Pulmonary artery endothelial cell (primary cell): ENCODE measurements at regions not wholly inside any gene's neighbourhood (a gene's known extent, or its start where the extent isn't known, plus 50 kb on each side); places are given as distances from the start of the nearest gene placed in this dataset.

Source experiments
- DNase-seq: peaks from one replicate; pipeline ENCODE4 v3.0.0-alpha.2; 2011; ENCODE audit warnings: low read depth, low spot score

DNA sequence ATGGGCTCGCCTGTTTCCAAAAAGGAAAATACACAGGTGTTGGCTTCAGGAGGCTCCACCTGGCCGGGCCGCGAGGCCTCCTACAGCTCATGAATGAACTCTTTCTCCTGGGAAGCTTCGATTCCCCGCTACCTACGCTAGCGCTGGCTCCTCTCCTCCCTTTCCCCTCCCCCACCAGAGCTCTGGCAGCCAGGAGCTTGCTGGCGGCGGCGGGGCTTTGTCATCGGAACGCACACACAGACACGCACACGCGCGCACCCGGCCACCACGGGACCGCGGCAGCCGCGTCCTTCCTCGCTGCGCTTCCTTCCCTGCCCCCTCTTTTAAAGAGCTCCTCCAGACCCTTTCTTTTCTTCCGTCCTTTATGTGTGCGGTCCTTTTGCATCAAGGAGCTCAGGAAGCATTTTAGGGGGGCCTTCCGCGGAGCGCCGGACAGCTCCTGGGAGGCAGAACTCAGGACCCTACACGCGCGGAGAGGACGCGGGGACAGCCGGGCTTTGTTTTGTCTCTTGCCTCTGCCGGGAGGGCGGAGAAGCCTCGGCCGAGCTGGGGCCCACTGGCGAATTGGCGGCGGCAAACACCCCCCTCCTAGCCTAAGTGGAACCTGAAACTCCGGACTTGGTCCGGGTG, 70.2 kb upstream of the BCOR start:
- DNase-seq = no peak

DNA sequence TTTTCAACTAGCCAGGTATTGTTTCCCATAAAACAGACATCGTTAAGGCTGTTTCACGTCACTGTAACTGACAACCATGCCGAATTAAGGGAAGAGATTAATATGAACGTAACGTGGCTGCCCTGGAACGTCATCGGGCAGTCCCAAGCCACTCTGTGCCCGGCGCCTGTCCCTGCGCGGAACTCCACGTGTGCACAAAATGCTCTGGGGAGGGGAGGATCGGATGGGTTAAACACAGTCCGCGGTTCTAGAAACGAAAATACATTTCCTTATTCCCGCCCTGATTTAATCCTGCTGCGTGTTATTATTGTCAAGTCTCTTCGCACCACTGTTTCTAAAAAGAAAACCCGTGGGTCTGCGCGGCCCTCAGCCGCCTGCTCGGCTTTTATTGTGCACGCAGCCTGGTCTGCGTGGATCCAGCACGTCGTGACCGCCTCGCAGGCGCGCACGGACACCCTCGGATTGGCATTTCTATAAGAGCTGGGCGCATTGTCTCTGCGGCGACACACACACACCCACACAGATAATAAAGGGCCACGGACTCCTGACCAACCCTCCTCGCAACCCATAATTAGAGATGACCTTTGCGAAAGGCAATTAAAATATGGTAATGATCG, 69.6 kb upstream of the BCOR start:
- DNase-seq = no peak

DNA sequence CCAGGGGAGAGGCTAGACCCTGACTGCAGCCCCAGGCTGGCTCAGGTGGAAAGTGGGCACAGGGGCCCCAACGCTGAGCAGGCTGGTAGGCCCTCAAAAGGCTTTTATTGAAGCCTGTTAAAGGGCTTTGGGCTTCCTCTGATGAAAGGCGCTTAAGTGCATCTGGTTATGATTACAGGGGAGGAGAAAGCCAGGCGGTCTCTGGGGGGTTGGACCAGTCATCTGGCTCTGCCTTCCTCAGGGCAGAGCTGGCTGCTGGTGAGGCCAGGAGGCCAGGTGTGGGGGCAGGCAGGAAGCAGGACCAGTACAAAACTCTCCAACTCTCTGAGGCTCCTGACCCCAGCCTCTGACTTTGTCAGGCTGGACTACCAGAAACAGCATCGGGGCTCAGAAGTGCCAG, 68.8 kb upstream of the BCOR start:
- no peak for DNase-seq

DNA sequence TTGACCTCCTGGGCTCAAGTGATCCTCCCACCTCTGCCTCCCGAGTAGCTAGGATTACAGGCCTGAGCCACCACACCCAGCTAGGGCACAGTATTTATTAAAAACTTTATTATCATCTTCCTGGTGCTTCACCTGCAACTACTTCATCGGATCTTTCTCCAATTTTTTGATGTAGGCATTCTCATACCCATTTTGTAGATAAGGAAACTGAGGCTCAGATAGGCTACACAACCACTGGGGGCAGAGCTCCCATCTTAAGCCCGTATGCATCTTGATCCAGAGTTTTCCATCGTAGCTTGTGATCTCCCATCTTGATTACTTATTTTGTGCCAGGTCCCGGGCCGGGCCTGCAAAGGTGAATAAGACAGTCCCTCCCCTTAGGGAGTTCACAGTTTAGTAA, 68.1 kb upstream of the BCOR start:
- DNase-seq = no peak

DNA sequence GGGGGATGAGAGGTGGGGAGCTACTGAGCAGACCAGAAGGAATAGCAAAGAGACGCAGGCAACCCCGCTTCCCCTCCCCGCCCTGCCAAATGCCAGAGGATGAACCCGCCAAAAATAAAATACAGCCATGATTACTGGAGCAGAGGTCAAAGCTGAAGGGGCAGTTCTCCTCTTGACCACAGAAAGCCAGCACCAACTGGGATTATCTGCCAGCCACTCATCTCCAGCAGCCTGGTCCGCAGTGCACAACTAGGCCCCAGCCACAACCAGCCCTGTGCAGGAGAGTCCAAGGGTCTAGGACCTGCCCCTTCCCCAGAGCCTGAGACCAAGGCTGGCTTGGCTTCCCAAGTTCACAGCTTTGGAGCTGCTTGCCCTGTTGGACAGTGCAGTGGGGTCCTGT, 67.4 kb upstream of the BCOR start:
- no peak for DNase-seq

DNA sequence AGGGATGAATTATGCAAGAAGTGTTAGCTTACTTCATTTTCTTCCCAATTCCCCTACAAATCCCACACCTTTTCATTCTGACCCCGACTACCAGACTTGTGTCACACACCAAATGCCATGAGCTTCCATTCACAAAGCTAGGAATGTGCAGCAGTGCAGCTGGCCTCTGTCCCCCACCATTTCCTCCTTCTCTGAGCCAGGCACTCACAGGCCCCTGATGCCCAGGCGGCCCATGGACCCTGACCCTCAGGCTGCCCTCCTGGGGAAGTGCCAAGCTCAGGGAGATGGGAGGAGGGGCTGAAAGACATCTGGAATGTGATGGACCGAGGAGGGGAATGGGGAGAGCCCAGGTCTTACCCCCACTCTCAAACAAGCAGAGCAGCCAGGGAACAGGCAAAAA, 67.0 kb upstream of the BCOR start:
- DNase-seq = no peak

DNA sequence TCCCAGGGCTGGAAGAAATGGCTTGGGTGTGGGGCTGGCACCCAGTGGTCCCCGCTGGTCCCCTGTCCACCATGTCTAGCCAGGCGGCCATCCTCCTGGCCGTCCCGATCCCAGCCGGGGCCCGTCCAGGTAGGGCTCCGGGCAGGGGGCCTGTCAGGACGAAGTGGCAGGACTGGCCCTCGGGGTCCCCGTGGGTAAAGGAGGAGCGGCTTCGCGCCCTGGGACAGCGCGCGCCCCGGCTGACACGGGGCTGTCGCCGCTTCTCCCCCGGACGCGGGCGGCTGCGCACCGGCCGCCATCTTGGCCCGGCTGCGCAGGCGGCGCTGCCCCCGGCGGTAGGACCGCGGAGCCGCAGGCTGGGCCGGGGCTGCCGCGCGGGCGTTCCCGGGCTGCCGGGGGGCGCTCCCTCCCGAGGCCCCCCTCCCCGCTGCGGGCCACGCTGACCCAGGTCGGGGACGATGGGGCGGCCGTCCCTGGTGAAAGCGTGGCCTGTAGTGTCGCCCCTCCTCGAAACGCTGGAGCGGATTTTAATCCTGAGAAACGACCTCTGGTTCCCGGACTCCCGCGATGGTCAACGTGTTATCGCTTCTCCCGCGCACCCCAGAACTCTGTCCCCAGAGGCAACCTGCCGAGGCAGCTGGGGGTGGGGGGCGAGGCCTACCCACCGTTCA, 60.4 kb upstream of the BCOR start:
- DNase-seq = no peak

DNA sequence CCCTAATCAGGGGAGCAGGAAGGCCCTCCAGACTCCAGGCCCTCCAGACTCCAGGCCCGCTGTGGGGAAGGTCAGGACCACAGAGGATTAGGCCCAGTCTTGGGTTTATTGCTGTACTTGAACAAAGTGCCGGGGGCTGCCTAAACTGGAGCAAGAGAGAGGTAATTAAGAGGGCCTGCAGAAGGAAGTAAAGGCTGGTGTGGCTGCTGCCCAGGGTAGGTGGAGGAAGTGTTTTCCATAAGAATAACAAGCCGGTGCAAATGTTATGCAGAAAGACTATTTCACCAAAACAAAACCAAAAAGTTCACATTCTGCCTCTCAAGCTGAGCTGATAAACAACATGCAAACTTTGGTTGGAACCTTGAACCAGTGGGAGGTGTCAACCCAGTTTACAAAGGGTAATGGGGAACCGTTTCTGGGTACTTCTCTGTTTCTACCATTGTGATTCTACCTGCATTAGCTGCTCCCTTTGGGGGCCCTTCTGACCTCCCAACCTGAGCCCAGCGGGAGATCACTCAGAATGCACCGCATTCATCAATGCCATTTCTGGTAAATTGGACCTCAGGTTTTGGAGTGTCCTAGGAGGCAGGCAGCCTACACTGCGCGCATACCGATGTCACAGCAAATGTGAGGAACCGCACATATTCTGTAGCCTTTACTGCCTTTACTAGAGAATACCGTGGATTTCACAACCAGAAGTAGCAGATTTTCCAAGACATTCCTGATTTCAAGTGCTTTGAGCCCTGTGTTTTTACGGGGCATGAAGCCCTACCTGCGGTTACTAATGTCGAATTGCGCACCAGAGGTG, 59.7 kb upstream of the BCOR start:
- no peak for DNase-seq

DNA sequence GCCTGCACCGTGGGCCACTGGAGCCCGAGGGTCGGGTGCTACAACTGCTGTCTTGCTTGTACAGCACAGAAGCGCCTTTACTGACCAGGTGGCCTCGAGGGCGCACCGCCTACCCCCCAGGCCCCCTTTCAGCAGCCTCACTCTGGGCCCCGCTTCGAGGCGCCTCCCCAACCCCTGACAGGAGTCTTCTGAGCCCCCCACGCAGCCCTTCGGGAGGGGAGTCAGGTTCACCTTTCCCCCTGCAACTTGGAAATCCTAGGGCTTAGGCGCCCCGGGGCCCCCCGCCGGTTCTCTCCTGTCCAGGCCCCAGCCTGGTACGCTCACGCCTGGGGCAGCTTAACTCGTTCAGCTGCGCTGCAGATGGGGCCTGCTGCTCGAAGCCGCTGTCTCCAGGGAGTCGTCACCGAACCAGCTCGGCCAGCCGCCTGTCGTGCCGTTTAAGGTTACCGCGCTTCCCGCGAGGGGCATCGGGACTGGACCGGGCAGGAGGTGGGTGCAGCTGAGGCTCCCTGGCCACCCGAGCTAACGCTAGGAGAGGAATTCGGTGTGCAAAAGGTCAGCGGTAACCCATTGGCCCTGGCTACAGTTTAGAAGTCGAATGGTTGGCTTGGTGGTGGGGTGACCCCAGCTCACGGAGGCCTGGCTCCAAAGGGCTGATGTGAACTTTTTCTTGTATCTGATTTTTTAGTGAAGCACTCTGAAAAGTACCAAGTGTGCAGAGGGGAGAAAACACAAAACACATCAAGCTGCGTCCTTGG, 58.9 kb upstream of the BCOR start:
- DNase-seq = no peak

DNA sequence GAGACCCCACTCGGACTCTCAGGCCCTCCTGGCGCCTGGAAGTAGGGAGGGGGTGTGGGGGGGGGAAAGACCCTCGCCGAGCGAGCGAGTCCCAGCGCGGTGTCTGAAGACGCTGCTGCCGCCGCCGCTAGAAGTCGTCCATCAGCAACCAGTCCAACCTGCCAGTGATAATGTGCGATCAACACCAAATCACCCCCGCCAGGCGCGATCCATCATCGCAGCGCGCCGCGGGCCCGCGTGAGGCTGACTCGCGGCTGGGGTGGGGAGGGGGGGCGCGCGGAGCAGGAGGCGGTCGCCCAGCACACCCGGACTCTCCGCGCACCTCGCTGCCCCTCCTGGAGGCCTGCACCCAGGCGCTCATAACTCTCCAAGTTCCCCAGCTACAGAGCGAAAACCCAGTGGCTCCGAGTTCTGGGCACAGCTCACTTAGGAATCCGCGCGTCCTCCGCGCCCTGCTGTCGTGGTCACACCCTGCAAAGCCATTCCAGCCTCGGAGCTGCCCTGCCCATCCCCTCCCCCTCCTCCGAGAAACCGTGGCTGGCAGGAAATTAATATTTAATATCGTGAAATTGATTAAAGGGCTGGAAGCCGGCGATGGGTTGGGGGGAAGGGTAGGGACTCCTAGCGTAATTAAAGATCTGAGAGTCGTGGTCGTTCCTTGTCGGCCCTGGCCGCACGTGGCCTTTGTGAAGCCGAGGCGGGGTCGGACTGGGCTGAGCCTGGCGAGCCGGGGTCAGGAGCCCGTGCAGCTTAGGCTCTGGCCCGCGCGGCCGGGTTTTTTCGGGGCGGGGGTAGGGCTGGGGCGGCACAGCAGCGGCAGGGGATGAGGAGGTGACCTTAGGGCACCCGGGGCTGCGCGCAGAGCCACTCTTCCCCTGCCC, 58.1 kb upstream of the BCOR start:
- no peak for DNase-seq

DNA sequence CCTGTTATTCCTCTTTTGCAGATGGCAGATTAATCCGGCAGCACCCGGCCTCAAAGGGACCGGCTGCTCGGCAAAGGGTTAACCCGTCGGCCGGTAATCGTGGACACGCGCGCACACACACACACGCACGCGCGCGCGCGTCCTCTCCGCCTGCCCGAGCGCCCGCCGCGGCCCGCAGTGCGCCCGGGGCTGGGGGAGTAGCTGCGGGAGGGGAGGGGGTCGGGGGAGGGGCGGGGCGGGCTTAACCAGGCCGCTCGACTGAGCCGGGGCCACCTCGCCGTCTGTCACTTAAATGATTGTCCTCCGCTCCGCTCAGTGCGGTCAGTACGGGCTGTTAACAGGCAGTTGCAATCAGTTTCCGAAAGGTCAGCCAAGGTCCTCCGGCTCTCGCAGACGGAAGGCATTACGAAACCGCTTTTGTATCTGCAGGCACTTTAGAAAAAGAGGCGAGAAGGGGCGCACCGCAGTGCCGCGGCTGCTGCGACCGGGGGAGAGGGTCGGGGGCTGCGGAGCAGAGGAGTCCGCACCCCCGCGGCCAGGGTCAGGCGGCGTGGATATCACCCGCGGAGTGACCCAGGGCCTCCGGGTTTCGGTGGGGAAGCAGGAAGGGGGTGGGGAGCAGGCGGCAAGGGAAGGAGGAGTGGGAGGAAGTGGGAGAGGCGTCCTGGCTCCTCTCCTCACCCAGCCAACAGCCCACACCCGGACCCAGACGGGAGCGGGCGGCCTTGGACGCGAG, 57.3 kb upstream of the BCOR start:
- DNase-seq = peak; percentile 45

DNA sequence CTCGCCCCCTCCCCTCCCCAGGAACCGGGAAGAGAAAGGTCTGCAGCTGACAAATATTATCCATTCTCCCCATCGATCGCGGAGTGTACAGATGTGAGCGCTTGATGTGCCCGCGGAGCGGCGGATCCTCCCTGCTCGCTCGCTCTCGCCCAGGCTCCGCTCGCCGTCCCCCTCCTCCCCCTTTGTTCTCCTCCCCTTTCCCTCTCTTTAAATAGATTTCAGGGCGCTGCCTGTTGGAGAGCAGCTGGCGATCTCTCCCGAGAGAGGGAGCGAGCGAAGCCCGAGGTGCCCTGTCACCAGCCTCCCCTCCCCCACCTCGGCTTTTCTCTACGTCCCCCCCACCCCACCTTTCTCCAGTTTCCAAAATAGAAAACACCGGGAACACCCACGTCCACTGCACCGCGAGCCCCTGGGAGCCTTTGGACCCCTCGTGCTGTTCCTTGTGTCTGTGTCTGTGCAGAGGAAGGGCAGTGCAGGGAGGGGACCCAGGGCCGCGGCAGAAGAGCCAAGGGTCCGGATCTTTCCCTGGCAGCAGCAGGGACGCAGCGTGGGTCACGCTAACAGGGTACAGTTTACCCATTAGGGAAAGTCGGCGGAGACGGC, 56.6 kb upstream of the BCOR start:
- no peak for DNase-seq

DNA sequence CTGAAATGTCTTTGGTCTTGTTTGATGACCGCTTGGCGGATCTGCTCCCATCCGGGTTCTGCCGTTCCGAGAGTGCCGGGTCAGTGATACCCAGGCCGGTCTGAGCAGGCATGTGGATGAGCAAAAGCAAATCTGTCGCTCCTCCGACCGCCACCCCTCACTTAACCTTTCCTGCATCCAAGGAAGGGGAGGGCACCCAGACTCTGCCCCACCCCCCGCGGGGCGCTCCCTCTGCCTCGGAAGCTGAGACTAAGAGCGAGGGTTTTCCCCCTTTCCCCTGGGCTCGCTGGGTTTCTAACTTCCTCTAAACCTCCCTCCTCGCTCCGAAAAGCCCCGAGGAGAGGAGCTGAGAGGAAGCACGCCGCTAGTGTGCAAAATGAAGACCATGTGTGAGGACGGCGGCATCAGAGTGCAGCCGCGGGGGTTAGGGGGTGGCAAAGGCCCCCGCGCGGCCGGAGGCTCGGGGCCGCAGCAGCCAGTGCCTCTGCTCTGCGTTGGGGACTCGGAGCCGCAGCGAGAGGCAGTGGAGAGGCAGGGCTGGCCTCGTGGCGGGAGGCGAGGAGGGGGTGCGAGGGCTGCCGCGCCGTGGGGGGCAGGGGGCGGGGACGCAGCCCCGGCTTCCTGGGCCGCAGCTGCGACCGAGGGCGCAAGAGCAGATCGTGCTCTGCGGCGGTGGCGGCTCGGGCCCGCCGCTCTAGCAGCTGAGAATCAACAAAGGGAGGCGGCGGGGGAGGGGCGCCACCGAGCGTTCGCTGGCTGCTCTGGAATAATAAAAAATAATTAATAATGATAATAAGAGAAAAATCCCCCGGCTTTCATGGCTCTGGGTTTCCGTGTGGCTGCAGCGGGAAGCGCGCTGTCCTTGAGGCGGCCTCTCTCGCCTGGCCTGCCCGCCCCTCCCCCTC, 55.8 kb upstream of the BCOR start:
- no peak for DNase-seq

DNA sequence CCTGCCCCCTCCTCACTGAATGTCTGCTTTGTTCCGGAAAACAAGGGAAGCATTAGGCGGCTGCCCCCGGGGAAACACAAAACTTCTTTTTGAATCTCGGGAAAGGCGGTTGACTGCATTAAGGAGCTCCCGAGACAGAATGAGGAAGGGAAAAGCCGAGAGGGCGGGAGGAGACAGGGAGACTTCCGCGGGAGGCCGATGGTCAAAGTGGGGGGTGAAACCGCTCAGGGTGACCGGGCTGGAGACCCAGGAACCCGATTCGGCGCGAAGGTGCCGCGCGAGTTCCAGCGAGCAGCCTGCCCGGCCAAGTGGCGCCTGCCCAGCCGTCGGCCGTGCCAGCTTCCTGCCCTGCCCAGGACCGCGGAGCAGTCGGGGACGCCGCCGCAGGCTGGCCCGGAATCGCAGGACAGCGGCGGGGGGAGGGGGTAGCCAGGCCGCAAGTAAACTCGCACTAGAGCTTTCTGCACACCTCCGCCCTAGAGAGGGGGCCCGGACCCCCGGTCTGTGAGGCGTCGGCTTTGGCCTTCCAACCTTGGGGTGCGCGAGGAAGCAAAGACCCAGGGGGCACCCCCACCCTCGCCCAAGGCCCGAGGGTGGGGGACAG, 55.1 kb upstream of the BCOR start:
- DNase-seq = no peak

DNA sequence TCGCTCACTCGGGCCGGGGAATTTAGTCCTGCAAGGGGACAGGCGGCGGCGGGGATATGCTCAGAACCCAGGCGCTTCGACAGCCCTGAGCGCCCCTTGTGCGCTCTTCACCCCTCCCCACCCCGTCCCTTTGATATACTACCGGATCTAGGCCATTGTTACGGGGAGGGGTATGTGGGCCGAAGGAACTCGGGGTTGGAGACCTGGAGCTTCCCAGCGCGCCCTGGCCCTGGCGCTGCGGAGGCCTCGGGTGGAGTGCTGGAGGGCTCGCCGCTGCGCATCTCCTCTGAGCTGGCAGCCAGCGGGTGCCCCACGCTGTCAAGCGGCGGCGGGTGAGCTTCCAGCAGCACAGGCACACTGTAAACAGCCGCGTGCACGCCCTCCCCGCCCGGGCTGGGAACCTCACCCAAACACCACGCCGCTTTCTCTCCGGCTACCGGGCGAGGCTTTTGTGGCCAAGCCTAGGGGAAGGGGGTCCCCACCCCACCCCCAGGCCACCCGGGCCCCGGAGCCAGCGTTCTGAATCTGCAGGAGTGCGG, 54.5 kb upstream of the BCOR start:
- DNase-seq = no peak

DNA sequence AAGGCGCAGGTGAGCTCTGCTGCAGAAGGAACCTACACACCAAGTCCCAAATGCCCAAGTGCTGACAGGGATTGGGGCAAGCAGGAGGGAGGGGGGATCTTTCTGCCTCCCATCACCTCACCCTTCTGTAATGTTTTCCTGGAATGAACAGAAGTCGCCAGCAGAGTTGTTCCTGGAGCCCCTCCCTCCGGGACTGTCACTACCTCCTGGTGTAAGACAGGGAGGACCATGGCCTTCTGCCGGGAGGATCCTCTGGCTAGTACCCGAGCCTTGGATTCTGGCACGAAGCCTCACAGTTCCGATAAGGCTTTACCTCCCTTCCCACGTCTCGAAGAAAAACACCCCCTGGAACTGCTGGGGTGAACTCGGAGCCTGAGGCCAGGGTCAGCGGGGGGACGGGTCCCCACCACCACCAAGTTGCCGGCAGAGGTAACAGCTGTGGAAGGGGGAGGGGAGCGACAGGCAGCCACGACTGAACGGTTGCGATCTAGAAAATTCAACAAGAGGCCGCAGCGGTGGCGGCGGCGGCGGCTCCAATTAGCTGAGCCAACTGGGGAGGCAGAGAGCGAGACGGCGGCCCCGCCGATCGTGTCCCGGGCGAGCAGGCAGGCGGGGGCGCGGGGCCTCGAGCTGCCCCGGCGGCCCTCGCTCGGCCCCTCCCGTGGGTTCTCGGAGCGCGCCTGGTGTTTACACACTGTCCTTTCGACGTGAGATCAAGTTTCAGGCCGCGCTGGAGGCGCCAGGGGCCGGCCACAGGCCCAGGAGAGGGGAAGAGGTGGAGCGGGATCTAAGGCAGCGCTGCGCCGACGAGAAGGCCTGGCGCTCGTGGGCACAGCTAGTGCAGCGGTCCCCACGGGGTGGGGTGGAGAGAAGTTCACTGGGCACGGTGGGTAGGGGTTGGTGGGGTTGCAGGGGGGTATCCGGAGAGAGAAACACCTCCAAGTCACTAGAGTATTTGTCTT, 53.7 kb upstream of the BCOR start:
- no peak for DNase-seq

DNA sequence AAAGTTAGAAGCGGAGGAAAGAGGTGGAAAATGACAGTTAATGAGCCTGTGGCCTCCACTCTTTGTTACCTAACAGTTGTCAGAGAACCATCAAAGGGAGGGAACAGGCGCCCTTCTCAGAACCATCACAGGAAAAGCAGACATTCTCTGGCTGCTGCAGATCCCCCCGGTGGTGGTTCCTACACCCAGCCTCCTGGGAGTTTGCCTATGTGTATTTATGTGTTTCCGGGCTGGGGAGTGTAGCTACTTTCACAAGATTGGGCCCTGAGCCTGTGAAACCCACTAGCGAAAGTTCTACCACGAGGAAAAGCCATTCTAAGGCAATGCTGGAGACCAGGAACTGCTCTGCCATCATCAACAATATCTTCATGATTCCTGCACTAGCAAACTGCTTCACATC, 52.7 kb upstream of the BCOR start:
- DNase-seq = no peak
